ENCODE measurements at regions not wholly inside any gene's neighbourhood (a gene's known extent, or its start where the extent isn't known, plus 50 kb on each side); places are given as distances from the start of the nearest gene placed in this dataset.
"Not testable (repeated sequence)": the region's sequence is repeated elsewhere in the genome, so short reads cannot be mapped to it uniquely, and the experiment has no call there.

DNA sequence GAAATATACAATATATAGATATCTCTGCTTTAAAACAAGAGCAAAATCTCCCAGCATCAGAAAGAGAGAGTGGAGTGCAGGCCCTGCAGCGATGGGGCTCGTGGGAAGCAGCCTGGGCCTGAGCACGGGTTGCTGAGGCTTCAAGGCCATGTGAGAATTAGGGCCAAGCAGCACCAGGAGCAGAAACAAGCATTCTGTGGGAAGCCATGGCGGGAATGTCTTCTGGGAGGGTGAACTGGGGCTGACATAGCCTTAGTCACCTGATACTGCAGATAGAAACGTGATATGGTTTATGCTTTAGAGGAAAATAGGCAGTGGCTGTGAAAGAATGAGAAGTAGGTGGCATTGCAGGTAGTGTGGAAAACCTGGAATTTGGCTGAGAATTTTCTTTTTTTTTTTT, 472.3 kb downstream of the IRS2 start:
- no peak for DNase-seq

DNA sequence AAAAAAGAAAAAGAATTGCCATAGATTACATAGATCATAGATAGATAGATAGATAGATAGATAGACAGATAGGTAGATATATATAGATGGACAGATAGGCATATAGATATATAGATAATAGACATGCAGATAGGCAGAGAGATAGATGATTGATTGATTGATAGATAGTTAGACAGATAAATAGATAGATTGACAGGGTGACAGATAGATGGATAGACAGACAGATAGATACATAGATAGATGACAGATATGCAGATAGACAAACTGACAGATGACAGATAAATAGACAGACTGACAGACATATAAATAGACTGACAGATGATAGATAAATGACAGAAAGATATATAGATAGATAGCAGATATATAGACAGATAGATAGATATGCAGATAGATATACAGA, 474.0 kb downstream of the IRS2 start:
- no peak for DNase-seq

DNA sequence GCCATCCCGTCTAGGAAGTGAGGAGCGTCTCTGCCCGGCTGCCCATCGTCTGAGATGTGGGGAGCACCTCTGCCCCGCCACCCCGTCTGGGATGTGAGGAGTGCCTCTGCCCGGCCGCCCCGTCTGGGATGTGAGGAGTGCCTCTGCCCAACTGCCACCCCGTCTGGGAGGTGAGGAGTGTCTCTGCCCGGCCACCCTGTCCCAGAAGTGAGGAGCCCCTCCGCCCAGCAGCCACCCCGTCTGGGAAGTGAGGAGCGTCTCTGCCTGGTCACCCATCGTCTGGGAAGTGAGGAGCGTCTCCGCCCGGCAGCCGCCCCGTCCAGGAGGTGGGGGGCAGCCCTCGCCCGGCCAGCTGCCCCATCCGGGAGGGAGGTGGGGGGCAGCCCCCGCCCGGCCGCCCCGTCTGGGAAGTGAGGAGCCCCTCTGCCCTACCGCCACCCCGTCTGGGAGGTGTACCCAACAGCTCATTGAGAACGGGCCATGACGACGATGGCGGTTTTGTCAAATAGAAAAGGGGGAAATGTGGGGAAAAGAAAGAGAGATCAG, 474.9 kb downstream of the IRS2 start:
- DNase-seq = not testable (repeated sequence)

DNA sequence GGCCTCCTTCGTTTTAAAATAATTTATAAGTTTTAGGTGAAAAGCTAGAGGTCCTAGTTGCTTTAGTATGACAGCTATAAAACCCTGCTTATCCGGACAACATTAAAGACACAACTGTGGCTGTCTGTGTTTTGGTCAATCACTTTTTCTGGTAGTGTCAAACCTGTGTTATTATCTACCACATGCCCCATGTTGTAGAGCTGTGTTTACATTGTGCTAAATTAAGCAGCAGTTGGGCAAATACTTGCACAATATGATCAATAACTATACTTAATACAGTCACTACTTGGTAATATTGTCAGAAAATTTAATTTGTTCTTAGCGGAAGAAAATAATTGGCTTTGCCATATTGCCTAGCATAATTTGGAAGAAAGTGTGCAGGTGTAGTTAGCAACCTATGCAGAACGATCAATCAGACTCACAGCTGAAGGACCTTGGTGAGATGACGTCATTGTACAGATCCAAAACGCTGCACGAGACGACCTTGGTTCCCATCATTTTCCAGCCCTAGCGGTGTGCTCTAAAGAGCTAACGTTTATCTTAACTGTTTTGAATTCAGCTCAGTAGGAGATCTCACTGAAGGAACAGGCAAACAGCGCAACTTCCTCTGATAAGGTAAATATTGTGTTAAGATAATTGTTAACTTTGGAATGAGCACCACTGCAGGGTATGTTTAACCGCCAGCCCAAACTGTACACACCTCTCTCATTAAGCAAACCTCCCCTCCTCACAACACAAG, 476.6 kb downstream of the IRS2 start:
- no peak for DNase-seq

DNA sequence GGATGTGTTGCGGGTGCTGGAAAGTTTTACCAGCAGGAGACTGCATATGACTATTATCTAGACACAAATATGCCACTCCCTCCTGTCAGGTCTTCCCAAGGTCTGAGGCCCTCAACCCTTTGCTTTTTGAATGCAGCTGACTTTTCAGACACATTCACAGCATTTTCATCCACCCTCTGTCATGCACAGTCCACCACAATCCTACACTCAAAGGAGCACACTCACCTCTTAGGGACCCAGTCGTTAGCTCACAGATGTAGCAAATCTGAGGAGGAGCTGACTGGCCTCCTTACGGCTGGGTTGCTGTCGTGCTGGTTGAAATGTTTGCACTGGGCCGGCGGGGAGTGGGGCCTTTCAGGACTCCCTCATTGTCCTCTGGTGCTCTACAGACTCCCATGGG, 479.4 kb downstream of the IRS2 start:
- DNase-seq = no peak

DNA sequence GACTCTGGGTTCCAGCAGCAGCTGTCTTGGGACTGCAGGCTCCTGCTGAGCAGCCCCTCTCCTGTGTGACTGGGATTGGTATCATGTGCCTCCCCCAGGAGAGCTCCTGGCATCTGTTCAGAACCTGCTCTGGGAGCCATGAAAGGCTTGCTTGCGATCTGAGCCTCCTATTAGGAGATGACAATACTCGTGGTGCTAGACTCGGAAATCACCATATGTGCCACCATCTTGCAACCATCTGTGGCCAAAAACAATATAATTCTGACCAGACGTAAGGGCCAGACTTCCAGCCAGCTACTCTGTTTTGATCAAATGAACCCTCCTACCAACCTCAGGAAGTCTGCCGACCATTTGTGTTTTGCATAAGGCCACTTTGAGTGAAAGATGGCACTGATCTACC, 484.7 kb downstream of the IRS2 start:
- DNase-seq = no peak

DNA sequence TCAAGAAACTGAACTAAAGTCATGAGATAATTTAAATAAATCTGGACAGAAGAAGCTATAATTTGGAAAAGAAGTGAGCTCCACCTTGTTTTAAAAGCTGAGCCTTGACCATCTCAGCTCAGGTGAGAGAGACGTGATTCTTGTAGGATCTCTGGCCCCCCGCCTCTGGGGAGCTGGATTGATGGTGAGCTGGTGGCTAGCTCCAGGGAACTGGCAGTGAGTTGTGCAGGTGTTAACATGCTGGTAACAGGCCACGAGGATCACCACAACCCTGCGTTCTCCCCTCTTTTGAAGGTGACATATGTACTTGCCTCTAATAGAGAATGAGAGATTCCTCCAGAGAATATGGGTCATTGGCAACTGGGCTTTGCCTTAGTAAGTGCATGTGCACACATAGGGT, 485.1 kb downstream of the IRS2 start:
- no peak for DNase-seq

DNA sequence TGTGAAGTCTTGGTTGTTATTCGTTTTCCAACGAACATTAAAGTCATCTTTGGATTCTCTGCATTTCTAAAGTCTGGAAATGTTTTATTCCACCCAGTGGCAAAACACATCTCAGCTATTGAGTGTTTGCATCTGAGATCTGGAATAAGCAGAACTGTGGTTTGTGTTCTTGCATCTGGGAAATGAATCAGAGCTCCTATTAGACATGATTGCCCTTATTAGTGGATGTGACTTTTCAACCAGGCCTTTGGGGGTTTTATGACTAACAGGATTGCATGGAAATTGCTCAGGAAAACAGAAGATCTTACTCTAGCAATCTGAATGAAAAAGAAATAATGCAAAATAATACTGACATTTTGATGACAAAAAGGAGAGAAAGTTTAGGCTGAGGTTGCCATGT, 488.8 kb downstream of the IRS2 start:
- no peak for DNase-seq

DNA sequence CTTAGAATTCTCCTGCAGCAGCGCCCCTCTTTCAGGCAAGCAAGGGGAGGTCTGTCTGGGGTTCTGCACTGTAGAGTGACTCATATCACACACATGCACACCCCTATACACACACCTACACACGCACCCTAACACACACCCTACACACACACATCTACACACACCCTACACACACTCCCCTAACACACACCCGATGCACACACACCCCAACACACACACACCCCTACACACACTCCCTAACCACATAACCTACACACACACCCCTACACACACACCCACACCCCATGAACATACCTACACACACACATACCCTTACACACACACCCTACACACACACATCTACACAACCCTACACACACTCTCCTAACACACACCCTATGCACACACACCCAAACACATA, 493.2 kb downstream of the IRS2 start:
- DNase-seq = no peak

DNA sequence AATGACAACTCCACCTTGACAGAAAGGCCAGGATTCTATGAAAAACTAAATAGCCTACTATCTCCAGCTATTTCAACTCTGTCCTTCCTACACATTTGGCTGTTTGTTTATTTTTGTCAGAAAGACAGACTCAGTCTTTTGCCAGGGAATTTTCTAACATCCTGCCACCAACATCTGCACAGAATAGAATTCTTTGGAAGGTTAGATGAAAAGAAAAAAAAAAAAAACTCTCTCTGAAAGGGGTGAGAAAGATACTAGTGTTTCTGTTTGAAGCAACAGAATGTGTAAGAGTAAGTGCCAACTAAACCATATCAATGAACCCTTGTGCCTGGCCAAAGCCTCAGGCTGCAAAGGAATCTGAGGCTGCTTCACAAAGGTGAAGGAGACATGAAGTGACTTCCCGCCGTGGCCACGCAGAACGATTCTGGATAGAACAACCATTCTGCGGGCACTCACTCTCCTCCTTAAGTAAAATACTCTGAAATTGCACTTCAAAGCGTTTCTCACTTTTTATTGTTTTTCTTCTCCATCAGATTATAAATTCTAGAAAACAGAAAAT, 498.2 kb downstream of the IRS2 start:
- DNase-seq = no peak

DNA sequence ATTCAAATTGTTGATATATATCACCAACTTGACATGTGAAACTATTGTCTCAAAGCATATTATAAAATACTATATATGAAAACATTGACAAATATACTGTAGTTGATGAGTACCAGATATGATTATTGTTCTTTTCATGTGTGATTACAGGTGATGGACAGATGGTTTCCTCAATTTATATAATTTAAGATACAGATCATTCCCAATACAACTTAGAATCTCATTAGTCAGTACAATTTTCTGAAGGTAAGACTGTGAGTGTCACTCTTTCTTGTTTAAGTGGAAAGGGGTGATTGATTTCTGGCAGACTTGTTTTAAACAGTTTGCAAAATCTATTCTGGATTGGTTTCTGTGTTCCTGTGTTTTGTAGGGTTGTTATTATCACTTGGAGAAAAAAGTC, 498.8 kb downstream of the IRS2 start:
- DNase-seq = no peak

DNA sequence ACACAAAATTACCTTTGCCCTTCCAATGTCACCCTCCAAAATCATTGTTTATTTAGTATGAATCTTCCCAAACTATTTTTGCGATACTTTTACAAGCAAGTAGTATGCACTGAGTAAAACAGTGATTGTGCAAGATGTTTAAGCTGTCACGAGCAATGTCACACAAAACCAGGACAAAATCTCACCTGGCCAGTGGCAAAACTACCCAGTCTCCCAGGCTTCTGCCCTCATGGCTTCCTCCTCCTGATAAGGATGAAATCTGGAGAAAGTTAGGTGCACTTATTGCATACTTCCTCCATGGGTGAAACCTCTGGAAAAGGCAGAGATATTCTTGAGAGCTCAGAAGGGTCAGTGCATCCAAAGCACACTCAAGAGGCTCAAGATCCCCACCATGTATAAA, 500.8 kb downstream of the IRS2 start:
- DNase-seq = no peak

DNA sequence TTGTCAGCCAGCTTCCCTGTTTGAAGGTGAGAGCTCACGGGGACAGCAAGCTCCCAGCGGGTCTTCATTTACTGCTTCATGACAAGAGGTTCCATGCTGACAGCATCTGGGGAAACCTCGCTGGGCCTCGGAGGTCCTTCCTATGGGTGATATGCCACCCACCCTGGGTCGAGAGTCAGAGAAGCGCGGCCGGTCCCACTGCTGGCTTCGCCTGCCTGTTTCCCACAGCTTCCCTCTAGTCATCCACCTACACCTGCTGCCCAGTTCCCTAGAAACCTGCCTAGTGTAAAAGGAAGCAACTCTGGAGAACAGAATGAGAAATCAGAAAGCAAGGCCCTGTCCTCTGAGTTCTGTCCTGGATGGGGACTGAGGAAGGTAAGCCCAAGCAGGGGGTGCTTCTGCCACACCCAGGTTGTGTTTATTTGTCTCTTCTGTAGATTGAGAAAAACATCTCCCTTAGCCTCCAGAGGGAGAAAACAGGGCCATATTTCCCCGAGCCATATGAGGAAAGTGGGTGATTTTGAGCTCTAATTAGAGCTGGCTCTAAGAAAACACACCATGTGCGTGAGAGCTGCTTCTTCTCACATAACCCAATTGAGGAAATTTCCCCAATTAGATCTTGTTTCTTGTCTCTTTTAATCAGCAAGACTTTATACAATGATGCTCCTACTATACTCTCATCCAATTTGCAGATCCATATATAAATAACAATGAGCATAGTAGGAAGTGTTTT, 504.3 kb downstream of the IRS2 start:
- DNase-seq = no peak

DNA sequence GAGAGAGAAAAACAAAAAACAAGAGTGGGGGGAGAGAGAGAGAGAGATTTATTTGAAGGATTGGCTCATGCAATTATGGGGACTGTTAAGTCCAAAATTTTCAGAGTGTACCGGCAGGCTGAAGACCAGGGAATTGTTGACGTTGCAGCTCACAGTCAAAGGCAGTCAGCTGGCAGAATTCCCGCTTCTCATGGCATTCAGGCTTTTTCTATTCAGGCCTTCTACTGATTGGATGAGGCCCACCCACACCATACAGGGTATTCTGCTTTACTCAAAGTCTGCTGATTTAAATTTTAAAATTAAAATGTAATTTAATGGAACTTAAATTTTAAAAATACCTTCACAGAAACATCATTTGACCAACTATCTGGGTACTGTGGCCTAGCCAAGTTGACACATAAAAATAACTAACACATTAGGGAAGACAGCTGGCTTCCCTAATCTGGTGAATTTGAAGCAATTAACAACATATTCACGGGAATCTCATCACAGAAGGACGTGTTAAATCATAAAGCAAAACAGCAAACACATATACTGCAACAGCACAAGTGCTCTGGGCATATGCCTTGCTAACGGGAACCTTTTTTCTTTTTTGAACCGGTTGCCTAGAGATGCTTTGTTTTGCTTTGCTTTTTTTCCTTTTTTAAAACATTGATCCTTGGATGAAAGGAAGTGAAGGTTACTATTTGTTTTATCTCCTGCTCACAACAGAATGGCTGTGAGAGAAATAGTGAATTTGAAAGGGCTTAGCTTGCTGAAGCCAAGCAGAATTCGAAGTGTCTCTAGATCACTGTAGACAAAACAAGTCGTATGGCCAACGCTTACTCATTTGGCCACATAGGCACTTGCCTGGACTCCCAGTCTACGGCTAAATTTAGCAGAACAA, 505.1 kb downstream of the IRS2 start:
- no peak for DNase-seq

DNA sequence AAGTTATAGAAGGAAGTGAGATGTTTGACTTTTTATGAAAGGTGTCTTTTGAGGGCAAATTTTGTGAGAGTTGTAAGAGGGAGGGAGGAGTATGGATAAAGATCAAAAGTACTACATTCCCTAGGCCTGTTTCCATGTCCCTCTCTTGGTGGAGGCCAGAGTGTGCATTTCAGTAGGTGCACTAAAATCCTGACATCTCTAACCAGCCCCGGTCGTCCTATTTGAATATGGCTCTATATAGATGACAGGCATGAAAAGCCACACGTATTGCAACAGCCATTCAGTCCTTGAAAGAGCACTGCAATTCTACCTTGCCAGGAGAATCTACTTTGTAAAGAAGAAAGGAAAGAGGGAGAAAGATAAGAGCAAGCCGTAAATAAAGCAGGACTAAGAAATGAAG, 510.1 kb downstream of the IRS2 start:
- DNase-seq = no peak

DNA sequence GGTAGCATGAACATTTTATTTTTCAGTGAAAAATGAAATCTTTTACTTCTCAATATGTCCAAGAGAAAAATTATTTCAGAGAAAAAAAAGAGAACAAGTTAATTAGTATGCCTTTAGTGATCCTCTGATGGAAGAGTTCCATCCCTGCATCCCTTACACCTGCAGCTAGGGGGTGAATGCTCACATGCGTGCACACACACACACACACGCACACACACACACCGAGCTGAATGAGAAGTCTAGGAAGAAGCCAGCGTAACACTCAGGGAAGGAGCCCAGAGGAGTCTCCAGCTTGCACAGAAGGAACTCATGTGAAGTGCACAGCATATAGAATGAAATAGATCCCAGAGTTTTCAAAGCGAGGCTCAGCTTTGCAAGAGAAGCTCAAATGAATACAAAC, 510.5 kb downstream of the IRS2 start:
- no peak for DNase-seq

DNA sequence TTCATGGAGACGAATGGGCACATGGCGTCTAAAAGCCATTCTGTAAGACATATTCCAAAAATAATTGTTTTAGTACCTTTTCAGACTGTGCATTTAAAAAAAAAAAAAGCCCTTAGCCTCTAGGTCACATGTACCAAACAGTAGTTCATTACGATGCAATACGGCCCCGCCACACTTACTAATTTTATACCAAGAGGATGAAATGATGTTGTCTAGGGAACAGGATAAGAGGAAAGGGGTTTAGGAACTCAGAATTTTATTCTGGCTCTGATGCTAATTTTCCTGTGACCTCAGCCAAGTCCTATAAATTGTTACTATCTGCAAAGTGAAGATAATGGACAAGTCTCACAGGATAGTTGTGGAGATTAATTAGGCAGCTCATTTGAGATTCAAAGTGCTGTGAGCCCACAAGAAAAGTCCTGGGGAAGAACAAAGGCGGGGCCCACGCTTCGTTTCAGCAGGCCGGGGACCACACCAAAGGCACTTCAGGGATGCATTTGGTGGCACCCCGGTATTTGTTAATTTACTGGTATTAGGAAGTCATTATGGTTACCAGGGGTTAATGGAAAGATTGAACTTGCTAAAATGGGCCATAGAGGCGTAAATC, 511.1 kb downstream of the IRS2 start:
- no peak for DNase-seq

DNA sequence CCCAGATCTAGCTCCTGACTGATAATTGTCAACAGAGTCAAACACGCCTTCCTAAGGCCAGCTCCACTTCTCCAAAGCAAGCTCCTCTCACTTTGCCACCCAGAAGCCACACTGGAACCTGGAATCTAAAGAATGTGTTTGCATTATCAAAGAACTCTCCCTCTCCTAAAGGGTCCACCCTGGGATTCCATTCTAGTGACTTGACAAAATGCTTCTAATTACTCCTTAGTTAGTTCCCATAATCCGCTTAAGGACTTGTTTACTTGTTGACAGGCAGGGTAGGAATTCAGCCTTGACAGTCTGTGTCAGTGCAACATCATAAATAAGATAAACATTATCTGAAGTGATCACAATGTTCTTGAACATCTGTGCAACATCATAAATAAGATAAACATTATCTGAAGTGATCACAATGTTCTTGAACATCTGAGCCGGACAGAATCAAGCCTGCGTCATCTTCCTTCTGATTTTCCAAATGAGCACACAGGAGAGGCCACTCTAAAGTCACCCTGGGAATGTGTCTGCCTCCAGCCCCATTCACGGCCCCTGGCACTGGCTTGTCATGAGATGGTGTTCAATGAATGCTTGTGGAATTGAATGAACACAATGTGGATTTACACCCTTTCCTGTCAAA, 512.1 kb downstream of the IRS2 start:
- DNase-seq = no peak

DNA sequence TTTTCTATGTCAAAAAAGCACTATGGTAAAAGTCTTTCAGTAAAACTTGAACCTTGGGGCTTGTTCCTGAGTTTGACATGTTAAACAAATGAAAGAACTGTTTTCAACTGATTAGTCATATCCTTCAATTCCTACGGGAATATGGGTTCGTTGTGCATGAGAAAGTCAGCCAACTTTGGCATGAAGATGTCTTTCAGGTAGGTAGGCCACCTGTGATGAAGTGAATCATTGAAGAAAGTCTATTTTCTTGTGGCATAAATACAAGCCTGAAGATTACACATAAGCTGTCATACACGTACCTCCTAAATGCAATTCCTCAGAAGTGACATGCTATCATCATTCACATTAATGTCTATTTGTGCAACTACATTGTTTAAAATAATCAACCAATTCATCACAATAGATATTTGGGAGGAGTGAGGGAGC, 513.0 kb downstream of the IRS2 start:
- DNase-seq = no peak

DNA sequence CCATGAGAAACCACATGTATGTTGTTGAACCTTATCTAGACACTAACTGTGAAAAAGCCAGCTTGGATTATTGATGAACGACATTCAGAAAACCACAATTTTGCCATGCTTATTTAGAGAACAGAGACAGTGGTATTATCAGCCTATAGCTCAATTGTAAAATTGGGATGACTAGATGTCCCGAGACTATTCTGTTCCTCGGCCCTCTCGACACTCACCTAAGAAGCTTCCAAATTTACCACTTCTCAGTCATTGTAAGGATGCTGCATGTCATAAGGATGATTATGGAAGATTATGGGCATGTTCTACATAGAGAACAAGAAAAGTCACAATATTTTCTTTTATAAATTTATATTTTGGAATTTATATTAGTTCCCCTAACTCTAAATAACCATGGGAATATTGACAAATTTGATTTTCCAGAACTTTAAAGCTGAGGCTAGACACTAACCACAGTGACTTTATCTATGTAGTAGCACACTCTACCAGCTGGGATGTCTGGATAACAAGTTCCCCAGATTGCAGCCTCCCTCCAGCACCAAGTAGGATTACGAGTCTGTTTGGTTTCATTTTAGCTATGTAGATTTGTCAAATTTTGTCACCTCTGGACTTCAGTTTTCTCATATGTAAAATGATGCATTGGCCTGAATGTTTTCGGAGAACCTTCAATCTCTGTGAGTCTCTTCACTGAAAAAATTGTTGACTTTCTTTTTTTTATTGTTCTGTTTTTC, 513.6 kb downstream of the IRS2 start:
- no peak for DNase-seq
